ENCODE measurements at regions not wholly inside any gene's neighbourhood (a gene's known extent, or its start where the extent isn't known, plus 50 kb on each side); places are given as distances from the start of the nearest gene placed in this dataset.

- no peak for DNase-seq
Measured at GRCh38 chr5:164941132-164941531, 1435.7 kb downstream of the MAT2B start.

- DNase-seq = no peak
Measured at GRCh38 chr5:164950927-164951326, 1445.5 kb downstream of the MAT2B start.

GRCh38 chr5:164951570-164951969, 1446.2 kb downstream of the MAT2B start:
- no peak for DNase-seq

- no peak for DNase-seq
Measured at GRCh38 chr5:164958688-164959087, 1453.3 kb downstream of the MAT2B start.

- no peak for DNase-seq
Measured at GRCh38 chr5:164959761-164960160, 1454.3 kb downstream of the MAT2B start.

- DNase-seq = no peak
Measured at GRCh38 chr5:164962329-164962961, 1457.0 kb downstream of the MAT2B start.

- DNase-seq = no peak
Measured at GRCh38 chr5:164966611-164967010, 1461.2 kb downstream of the MAT2B start.

GRCh38 chr5:164967354-164967753, 1461.9 kb downstream of the MAT2B start:
- no peak for DNase-seq

GRCh38 chr5:164972973-164973372, 1467.6 kb downstream of the MAT2B start:
- DNase-seq = no peak

- no peak for DNase-seq
Measured at GRCh38 chr5:164975986-164976385, 1470.6 kb downstream of the MAT2B start.

GRCh38 chr5:164980480-164980879, 1475.1 kb downstream of the MAT2B start:
- no peak for DNase-seq

GRCh38 chr5:164998142-164998541, 1492.7 kb downstream of the MAT2B start:
- no peak for DNase-seq

GRCh38 chr5:164998590-164998989, 1493.2 kb downstream of the MAT2B start:
- DNase-seq = no peak

GRCh38 chr5:165000479-165001190, 1495.2 kb downstream of the MAT2B start:
- DNase-seq = no peak

GRCh38 chr5:165003283-165003682, 1497.9 kb downstream of the MAT2B start:
- no peak for DNase-seq

GRCh38 chr5:165004175-165004574, 1498.8 kb downstream of the MAT2B start:
- no peak for DNase-seq

GRCh38 chr5:165014439-165014838, 1509.0 kb downstream of the MAT2B start:
- DNase-seq = no peak

GRCh38 chr5:165015126-165015525, 1509.7 kb downstream of the MAT2B start:
- no peak for DNase-seq

- DNase-seq = no peak
Measured at GRCh38 chr5:165015547-165015946, 1510.1 kb downstream of the MAT2B start.

- DNase-seq = no peak
Measured at GRCh38 chr5:165026971-165027370, 1521.6 kb downstream of the MAT2B start.

GRCh38 chr5:165028356-165028755, 1522.9 kb downstream of the MAT2B start:
- no peak for DNase-seq

- DNase-seq = peak in 3 of 56 donors; percentile 0 to 10 (median 1)
Measured at GRCh38 chr5:165029099-165029870, 1523.9 kb downstream of the MAT2B start.

Measured in amygdala (tissue), 56 donors.